Endothelial cell of umbilical vein (primary cell): ENCODE measurements at regions not wholly inside any gene's neighbourhood (a gene's known extent, or its start where the extent isn't known, plus 50 kb on each side); places are given as distances from the start of the nearest gene placed in this dataset.

Experiments
- BruUV-seq: library from RNA; stranded (reverse); fragments of 400-500 nt; replicated peaks from 2 replicates; lab custom pipeline; 2021; lab: Mats Ljungman, UMichigan
- CTCF ChIA-PET: fragments of 300-600, 350-600 bp; sonication (Branson Sonifier 250); formaldehyde crosslinking; loops from one replicate; lab custom pipeline; 2021; ENCODE audit warnings: antibody characterized with exemption, inconsistent platforms; lab: Charles Lee
- POLR2A ChIA-PET: fragments of 300-600, 350-600 bp; sonication (Branson Sonifier 250); formaldehyde crosslinking; loops from one replicate; lab custom pipeline; 2021; ENCODE audit warnings: antibody characterized with exemption, inconsistent platforms; lab: Charles Lee
- DNase-seq: peaks from one replicate; pipeline ENCODE4 v3.0.0-alpha.2; 2011; ENCODE audit warnings: low read depth, low spot score
- FAIRE-seq: peaks from 2 replicates; lab custom pipeline; 2011; peaks lifted over from hg19 to GRCh38; lab: Jason Lieb, UNC
- H2AFZ ChIP-seq: 2 replicates; pipeline ENCODE4 v1.6.0; 2012; ENCODE audit warnings: low read depth, low read length, control low read depth, inconsistent platforms
- H3K27ac ChIP-seq: 2 replicates; pipeline ENCODE4 v1.5.1; 2011; ENCODE audit warnings: low read depth, mild to moderate bottlenecking, control low read depth, low read length, moderate library complexity; ENCODE audit not compliant: insufficient read depth
- H3K27me3 ChIP-seq, 2 experiments: 2 replicates each; pipeline versions ENCODE4 v1.6.0 to v1.6.1; 2011; ENCODE audit warnings: low read length in 2 of 2, mixed read lengths in 1 of 2; ENCODE audit not compliant: control insufficient read depth in 2 of 2, insufficient read depth in 2 of 2
- H3K36me3 ChIP-seq, 2 experiments: 2 replicates in 1 of 2; 3 replicates in 1 of 2; pipeline ENCODE4 v1.5.1; 2011; ENCODE audit warnings: low read length in 2 of 2, mild to moderate bottlenecking in 1 of 2, moderate library complexity in 1 of 2; ENCODE audit not compliant: control insufficient read depth in 2 of 2, insufficient read depth in 2 of 2; ENCODE audit errors: extremely low read depth in 1 of 2
- H3K4me1 ChIP-seq: 3 replicates; pipeline ENCODE4 v1.5.1; 2011; ENCODE audit warnings: mild to moderate bottlenecking, low read length; ENCODE audit not compliant: control insufficient read depth, insufficient read depth; ENCODE audit errors: extremely low read depth
- H3K4me2 ChIP-seq: 2 replicates; pipeline ENCODE4 v1.6.1; 2011; ENCODE audit warnings: low read length, control low read depth, mixed read lengths; ENCODE audit not compliant: insufficient read depth
- H3K4me3 ChIP-seq, 3 experiments: fragments of 200-600 bp in 1 of 3; sonication (generic), shearing (Covaris generic) in 1 of 3; replicated peaks in 1 of 3; 2 replicates each; pipeline ENCODE4 v1.5.1; 2011 to 2016; ENCODE audit warnings: control low read depth in 3 of 3, low read length in 3 of 3, mild to moderate bottlenecking in 2 of 3, inconsistent platforms in 1 of 3, low read depth in 1 of 3, moderate library complexity in 1 of 3; ENCODE audit not compliant: insufficient read depth in 1 of 3
- H3K79me2 ChIP-seq: 2 replicates; pipeline ENCODE4 v1.6.0; 2012; ENCODE audit warnings: low read length, inconsistent platforms; ENCODE audit not compliant: control insufficient read depth, insufficient read depth
- H3K9ac ChIP-seq: replicated peaks from 2 replicates; pipeline ENCODE3; 2011; ENCODE audit warnings: low read length, control low read depth; ENCODE audit not compliant: insufficient read depth; ENCODE audit errors: extremely low read depth
- H3K9me1 ChIP-seq: replicated peaks from 3 replicates; pipeline ENCODE4 v1.6.0; 2011; ENCODE audit warnings: mild to moderate bottlenecking, low read length; ENCODE audit not compliant: control insufficient read depth, insufficient read depth; ENCODE audit errors: extremely low read depth
- H3K9me3 ChIP-seq: replicated peaks from 2 replicates; pipeline ENCODE4 v1.5.1; 2012; ENCODE audit warnings: low read length, inconsistent platforms; ENCODE audit not compliant: control insufficient read depth, insufficient read depth
- H4K20me1 ChIP-seq: replicated peaks from 2 replicates; pipeline ENCODE3; 2011; ENCODE audit warnings: mild to moderate bottlenecking, low read length; ENCODE audit not compliant: control insufficient read depth, insufficient read depth; ENCODE audit errors: extremely low read depth
- CTCF ChIP-seq, 2 donors: IDR thresholded peaks; 1 replicate in 1 of 2; 2 replicates in 1 of 2; pipeline ENCODE4 v1.5.1; 2011; ENCODE audit warnings: low read length in 2 of 2, mild to moderate bottlenecking in 2 of 2, moderate library complexity in 2 of 2, control low read depth in 1 of 2, inconsistent platforms in 1 of 2, low read depth in 1 of 2; ENCODE audit not compliant: insufficient read depth in 1 of 2; ENCODE audit errors: extremely low read depth in 1 of 2
- EZH2 ChIP-seq: IDR thresholded peaks from 2 replicates; pipeline ENCODE4 v1.6.1; 2012; ENCODE audit warnings: borderline replicate concordance, low read depth, mild to moderate bottlenecking, moderate library complexity, low read length, inconsistent platforms; ENCODE audit not compliant: severe bottlenecking
- FOS ChIP-seq: IDR thresholded peaks from 2 replicates; pipeline ENCODE4 v1.6.1; 2011; ENCODE audit warnings: mild to moderate bottlenecking, low read length, moderate library complexity, borderline replicate concordance; ENCODE audit not compliant: insufficient read depth
- GATA2 ChIP-seq: IDR thresholded peaks from 2 replicates; pipeline ENCODE4 v1.7.0; 2011; ENCODE audit warnings: low read depth, mild to moderate bottlenecking, moderate library complexity, mixed read lengths, low read length; ENCODE audit not compliant: insufficient read length, insufficient read depth
- JUN ChIP-seq: IDR thresholded peaks from 2 replicates; pipeline ENCODE4 v1.6.1; 2011; ENCODE audit warnings: borderline replicate concordance, low read depth; ENCODE audit not compliant: insufficient read length, insufficient read depth
- MAX ChIP-seq: IDR thresholded peaks from 2 replicates; pipeline ENCODE4 v1.6.1; 2011; ENCODE audit not compliant: insufficient read depth, insufficient read length
- MYC ChIP-seq: IDR thresholded peaks from one replicate; pipeline ENCODE4 v1.6.1; 2011; ENCODE audit warnings: mild to moderate bottlenecking, low read depth, low read length
- POLR2A ChIP-seq: IDR thresholded peaks from 2 replicates; pipeline ENCODE4 v1.6.1; 2012; ENCODE audit warnings: low read depth, mild to moderate bottlenecking, control low read depth, low read length
- POLR2AphosphoS5 ChIP-seq: IDR thresholded peaks from 2 replicates; pipeline ENCODE4 v1.6.1; 2012; ENCODE audit warnings: low read depth, mild to moderate bottlenecking, control low read depth, low read length, moderate library complexity; ENCODE audit not compliant: insufficient read depth
- dilution Hi-C: fragments of 300-500 bp; cut with MboI; formaldehyde crosslinking; loops from one replicate; pipeline ENCODE4 v1.15.0; 2019; ENCODE audit warnings: low sequenced_read_pairs; ENCODE audit not compliant: extremely low pct_ligation_motif_present
- intact Hi-C: fragments of 100-400 bp; cut with micrococcal nuclease; formaldehyde crosslinking; loops from one replicate; pipeline ENCODE4 v1.10.0; 2022

GRCh38 chr4:81620442-81620841, 148.7 kb upstream of the RASGEF1B start:
- ChIA-PET CTCF (no interaction called here), POLR2A (no interaction called here)
- intact Hi-C loops (no loop called here), dilution Hi-C loops (no loop called here)
- H3K4me3 ChIP-seq = no peak overlapping the region
- no peaks in the 10 kb centered on the region for H3K79me2 ChIP-seq
- no peak for TF ChIP-seq EZH2
- TF ChIP-seq MAX = no peak
- TF ChIP-seq POLR2AphosphoS5 = no peak
- TF ChIP-seq MYC = no peak
- TF ChIP-seq FOS = no peak
- no peak for TF ChIP-seq JUN
- no peak for TF ChIP-seq POLR2A
- TF ChIP-seq CTCF (IDR thresholded peaks at IDR 0.05; ENCODE audit: extremely low read depth in 1 of 2, insufficient read depth in 1 of 2, low read depth in 1 of 2, low read length in 2 of 2) = no peak
- TF ChIP-seq GATA2 = no peak
- no peaks in the 10 kb centered on the region for H3K9me3 ChIP-seq
- H2AFZ ChIP-seq = no peak overlapping the region
- DNase-seq (no peak), FAIRE-seq (no peak)
- H3K36me3 ChIP-seq = no peaks in the 10 kb centered on the region
- no peaks in the 10 kb centered on the region for H4K20me1 ChIP-seq
- no peak overlapping the region for H3K27ac ChIP-seq
- H3K4me2 ChIP-seq = no peak overlapping the region
- no peaks in the 10 kb centered on the region for H3K4me1 ChIP-seq
- peaks cover 2% of the 10 kb centered on the region for H3K9me1 ChIP-seq
- no TSS peak for BruUV-seq
- H3K9ac ChIP-seq = no peak overlapping the region
- H3K27me3 ChIP-seq = no peaks in the 10 kb centered on the region
